Neural cell (in vitro differentiated cells): ENCODE measurements at regions not wholly inside any gene's neighbourhood (a gene's known extent, or its start where the extent isn't known, plus 50 kb on each side); places are given as distances from the start of the nearest gene placed in this dataset.
A peak's percentile ranks its signal among the peaks of the same experiment; 100 is the strongest.

Source experiments
- H2AFZ ChIP-seq: fragments of 200-600, 300-800 bp; sonication (generic), shearing (Covaris generic); 2 replicates; pipeline ENCODE4 v1.6.0; 2014; ENCODE audit warnings: low read depth, mild to moderate bottlenecking, antibody characterized with exemption, low read length, moderate library complexity
- H3F3A ChIP-seq: fragments of 200-600 bp; shearing (Covaris generic); 2 replicates; pipeline ENCODE4 v1.6.1; 2016; ENCODE audit warnings: mild to moderate bottlenecking, moderate library complexity, mixed read lengths, antibody characterized with exemption, low read length; ENCODE audit not compliant: insufficient read depth, poor library complexity, severe bottlenecking
- H3K27ac ChIP-seq: fragments of 200-600, 300-800 bp; sonication (generic), shearing (Covaris generic); 2 replicates; pipeline ENCODE4 v1.5.1; 2014; ENCODE audit warnings: mild to moderate bottlenecking, low read length, moderate library complexity
- H3K27me3 ChIP-seq: fragments of 300-800, 200-600 bp; sonication (generic), shearing (Covaris generic); 2 replicates; pipeline ENCODE4 v1.6.0; 2014; ENCODE audit warnings: mild to moderate bottlenecking, low read depth, low read length, moderate library complexity; ENCODE audit not compliant: insufficient read depth
- H3K36me3 ChIP-seq: fragments of 300-800, 200-600 bp; sonication (generic), shearing (Covaris generic); 2 replicates; pipeline ENCODE4 v1.5.1; 2014; ENCODE audit warnings: mild to moderate bottlenecking, antibody characterized with exemption, low read length, moderate library complexity; ENCODE audit not compliant: insufficient read depth
- H3K4me2 ChIP-seq: fragments of 300-800, 200-600 bp; sonication (generic), shearing (Covaris generic); 2 replicates; pipeline ENCODE4 v1.6.0; 2014; ENCODE audit warnings: mild to moderate bottlenecking, low read length
- H3K4me3 ChIP-seq: fragments of 300-800, 200-600 bp; sonication (generic), shearing (Covaris generic); 2 replicates; pipeline ENCODE4 v1.5.1; 2014; ENCODE audit warnings: mild to moderate bottlenecking, low read length, moderate library complexity
- H3K79me2 ChIP-seq: fragments of 200-600 bp; shearing (Covaris generic); replicated peaks from 2 replicates; pipeline ENCODE4 v1.6.0; 2014; ENCODE audit warnings: mild to moderate bottlenecking, low read length, moderate library complexity; ENCODE audit not compliant: insufficient read depth
- H3K9ac ChIP-seq: fragments of 300-800, 200-600 bp; sonication (generic), shearing (Covaris generic); 2 replicates; pipeline ENCODE4 v1.6.1; 2016; ENCODE audit warnings: mild to moderate bottlenecking, low read length, mixed read lengths
- H3K9me2 ChIP-seq: fragments of 200-600 bp; shearing (Covaris generic); 2 replicates; pipeline ENCODE4 v1.6.1; 2016; ENCODE audit warnings: mild to moderate bottlenecking, low read length, mixed read lengths; ENCODE audit not compliant: insufficient read depth
- H3K9me3 ChIP-seq: fragments of 200-600, 300-800 bp; sonication (generic), shearing (Covaris generic); 2 replicates; pipeline ENCODE4 v1.6.1; 2016; ENCODE audit warnings: mild to moderate bottlenecking, mixed run types, low read length, moderate library complexity, mixed read lengths
- H4K20me1 ChIP-seq: fragments of 200-600 bp; shearing (Covaris generic); 2 replicates; pipeline ENCODE4 v1.6.1; 2016; ENCODE audit warnings: mild to moderate bottlenecking, mixed run types; ENCODE audit not compliant: insufficient read depth
- EP300 ChIP-seq: fragments of 450-650 bp; conservative IDR thresholded peaks from 2 replicates; pipeline ENCODE4 v1.6.1; 2014; ENCODE audit warnings: antibody characterized with exemption, mild to moderate bottlenecking, moderate library complexity; ENCODE audit not compliant: poor library complexity, severe bottlenecking
- EZH2 ChIP-seq: fragments of 200-600, 300-800 bp; shearing (Covaris generic), sonication (generic); IDR thresholded peaks from 2 replicates; pipeline ENCODE4 v1.6.1; 2014; ENCODE audit warnings: antibody characterized with exemption, low read length, borderline replicate concordance, mild to moderate bottlenecking; ENCODE audit not compliant: insufficient read depth, poor library complexity, severe bottlenecking
- MXI1 ChIP-seq: fragments of 450-650 bp; conservative IDR thresholded peaks from 2 replicates; pipeline ENCODE4 v1.6.1; 2014; ENCODE audit warnings: antibody characterized with exemption, mild to moderate bottlenecking; ENCODE audit not compliant: poor library complexity, severe bottlenecking
- POLR2AphosphoS5 ChIP-seq: IDR thresholded peaks from 2 replicates; pipeline ENCODE4 v1.6.1; 2012
- RAD21 ChIP-seq: fragments of 450-650 bp; conservative IDR thresholded peaks from 2 replicates; pipeline ENCODE4 v1.6.1; 2014; ENCODE audit warnings: antibody characterized with exemption, mild to moderate bottlenecking, moderate library complexity
- SMC3 ChIP-seq: fragments of 450-650 bp; conservative IDR thresholded peaks from 2 replicates; pipeline ENCODE4 v1.6.1; 2014; ENCODE audit warnings: antibody characterized with exemption, mild to moderate bottlenecking, moderate library complexity; ENCODE audit not compliant: poor library complexity
- TAF1 ChIP-seq: IDR thresholded peaks from 2 replicates; pipeline ENCODE4 v1.6.1; 2012; ENCODE audit warnings: low read depth
- TF ChIP-seq, protein P1 (sequence below): fragments of 450-650 bp; IDR thresholded peaks from 2 replicates; pipeline ENCODE4 v1.5.1; 2014; ENCODE audit warnings: antibody characterized with exemption, mild to moderate bottlenecking, moderate library complexity; ENCODE audit not compliant: poor library complexity, severe bottlenecking
- TF ChIP-seq, protein P2 (sequence below): IDR thresholded peaks from 2 replicates; pipeline ENCODE4 v1.6.1; 2012; ENCODE audit warnings: borderline replicate concordance

DNA sequence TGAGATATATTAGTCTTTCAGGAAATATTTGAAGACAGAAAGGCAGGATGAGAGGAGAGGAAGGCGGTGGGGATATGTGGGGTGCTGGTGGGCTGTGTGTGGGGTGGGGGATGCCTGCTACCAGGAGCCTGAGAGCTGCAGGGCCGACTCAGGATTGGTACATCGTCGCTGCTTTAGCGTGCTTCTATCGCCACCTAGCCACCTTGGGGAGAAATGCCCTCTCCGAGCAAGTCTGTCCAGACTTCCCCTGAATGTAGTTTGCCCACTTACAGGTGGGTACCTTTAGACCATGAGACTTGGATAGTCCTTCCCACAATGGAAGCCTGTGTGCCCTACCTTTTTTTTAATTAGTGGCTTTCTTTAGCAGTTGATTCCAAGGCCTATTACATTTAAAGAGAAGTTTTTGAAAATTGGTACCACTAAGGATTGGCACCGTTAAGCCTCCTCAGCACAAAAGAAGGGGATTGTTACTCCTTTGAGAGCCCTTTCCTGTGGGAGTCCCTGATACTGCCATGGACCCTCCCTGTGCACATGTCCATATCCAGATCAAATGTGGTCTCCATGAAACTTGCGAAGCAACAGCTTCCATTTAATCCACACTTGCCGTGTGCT is 114.1 kb upstream of the NDUFV2 start:
- Histone ChIP-seq H3K4me2 (no peak overlapping the region), H3K27ac (no peak overlapping the region), H2AFZ (no peak overlapping the region), H3K9ac (no peak overlapping the region), H3K27me3 (no peaks in the 10 kb centered on the region), H3K79me2 (no peaks in the 10 kb centered on the region), H4K20me1 (no peaks in the 10 kb centered on the region), H3K36me3 (no peaks in the 10 kb centered on the region), H3K4me3 (no peak overlapping the region), H3K9me2 (no peaks in the 10 kb centered on the region), H3K9me3 (no peaks in the 10 kb centered on the region), H3F3A (no peaks in the 10 kb centered on the region)
- TF ChIP-seq EZH2 (no peak), RAD21 (peak; percentile 96), SMC3 (peak; percentile 91)
- TF ChIP-seq, protein P1, sequence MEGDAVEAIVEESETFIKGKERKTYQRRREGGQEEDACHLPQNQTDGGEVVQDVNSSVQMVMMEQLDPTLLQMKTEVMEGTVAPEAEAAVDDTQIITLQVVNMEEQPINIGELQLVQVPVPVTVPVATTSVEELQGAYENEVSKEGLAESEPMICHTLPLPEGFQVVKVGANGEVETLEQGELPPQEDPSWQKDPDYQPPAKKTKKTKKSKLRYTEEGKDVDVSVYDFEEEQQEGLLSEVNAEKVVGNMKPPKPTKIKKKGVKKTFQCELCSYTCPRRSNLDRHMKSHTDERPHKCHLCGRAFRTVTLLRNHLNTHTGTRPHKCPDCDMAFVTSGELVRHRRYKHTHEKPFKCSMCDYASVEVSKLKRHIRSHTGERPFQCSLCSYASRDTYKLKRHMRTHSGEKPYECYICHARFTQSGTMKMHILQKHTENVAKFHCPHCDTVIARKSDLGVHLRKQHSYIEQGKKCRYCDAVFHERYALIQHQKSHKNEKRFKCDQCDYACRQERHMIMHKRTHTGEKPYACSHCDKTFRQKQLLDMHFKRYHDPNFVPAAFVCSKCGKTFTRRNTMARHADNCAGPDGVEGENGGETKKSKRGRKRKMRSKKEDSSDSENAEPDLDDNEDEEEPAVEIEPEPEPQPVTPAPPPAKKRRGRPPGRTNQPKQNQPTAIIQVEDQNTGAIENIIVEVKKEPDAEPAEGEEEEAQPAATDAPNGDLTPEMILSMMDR = peak; percentile 91

DNA sequence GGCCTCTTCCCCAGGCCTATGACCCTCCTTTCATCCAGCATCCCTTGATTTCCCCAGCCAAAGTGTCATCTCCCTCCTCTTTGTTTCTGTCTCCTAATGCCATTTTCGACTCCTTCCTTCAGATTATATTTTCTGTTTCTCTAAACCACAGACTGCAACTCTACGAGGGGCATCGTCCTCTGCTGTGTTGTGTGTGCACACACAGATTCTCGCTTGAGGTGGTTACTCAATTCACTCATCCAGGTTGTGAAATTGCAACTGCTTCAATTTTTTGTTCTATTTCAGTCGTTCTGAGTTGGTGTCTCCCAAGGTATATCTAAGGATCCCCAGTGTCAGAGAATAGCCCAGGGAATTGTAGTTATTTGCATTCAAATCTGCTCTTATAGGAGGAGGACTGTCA is 113.5 kb upstream of the NDUFV2 start:
- Histone ChIP-seq H3K27me3 (no peaks in the 10 kb centered on the region), H3F3A (no peaks in the 10 kb centered on the region), H3K4me2 (no peak overlapping the region), H3K27ac (no peak overlapping the region), H3K9me3 (no peaks in the 10 kb centered on the region), H4K20me1 (no peaks in the 10 kb centered on the region), H2AFZ (no peak overlapping the region), H3K4me3 (no peak overlapping the region), H3K79me2 (no peaks in the 10 kb centered on the region), H3K36me3 (no peaks in the 10 kb centered on the region), H3K9me2 (no peaks in the 10 kb centered on the region), H3K9ac (no peak overlapping the region)
- no peak for TF ChIP-seq EP300
- TF ChIP-seq, protein P2, sequence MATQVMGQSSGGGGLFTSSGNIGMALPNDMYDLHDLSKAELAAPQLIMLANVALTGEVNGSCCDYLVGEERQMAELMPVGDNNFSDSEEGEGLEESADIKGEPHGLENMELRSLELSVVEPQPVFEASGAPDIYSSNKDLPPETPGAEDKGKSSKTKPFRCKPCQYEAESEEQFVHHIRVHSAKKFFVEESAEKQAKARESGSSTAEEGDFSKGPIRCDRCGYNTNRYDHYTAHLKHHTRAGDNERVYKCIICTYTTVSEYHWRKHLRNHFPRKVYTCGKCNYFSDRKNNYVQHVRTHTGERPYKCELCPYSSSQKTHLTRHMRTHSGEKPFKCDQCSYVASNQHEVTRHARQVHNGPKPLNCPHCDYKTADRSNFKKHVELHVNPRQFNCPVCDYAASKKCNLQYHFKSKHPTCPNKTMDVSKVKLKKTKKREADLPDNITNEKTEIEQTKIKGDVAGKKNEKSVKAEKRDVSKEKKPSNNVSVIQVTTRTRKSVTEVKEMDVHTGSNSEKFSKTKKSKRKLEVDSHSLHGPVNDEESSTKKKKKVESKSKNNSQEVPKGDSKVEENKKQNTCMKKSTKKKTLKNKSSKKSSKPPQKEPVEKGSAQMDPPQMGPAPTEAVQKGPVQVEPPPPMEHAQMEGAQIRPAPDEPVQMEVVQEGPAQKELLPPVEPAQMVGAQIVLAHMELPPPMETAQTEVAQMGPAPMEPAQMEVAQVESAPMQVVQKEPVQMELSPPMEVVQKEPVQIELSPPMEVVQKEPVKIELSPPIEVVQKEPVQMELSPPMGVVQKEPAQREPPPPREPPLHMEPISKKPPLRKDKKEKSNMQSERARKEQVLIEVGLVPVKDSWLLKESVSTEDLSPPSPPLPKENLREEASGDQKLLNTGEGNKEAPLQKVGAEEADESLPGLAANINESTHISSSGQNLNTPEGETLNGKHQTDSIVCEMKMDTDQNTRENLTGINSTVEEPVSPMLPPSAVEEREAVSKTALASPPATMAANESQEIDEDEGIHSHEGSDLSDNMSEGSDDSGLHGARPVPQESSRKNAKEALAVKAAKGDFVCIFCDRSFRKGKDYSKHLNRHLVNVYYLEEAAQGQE = no peak

DNA sequence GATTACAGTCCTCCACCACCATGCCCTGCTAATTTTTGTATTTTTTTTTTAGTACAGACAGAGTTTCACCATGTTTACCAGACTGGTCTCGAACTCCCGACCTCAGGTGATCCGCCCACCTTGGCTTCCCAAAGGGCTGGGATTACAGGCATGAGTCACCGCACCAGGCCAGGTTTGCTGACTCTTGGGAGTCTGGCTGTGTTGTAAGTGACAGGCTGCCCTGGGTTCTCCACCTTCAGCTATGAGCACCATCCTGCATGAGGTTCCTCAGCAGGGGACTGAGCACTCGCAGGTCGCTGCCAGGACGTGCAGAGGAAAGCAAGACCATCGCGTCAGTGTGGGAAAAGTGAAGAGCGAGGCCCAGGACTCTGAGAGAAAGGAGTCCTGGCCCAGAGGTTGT is 112.6 kb upstream of the NDUFV2 start:
- no peaks in the 10 kb centered on the region for H3K9me3 ChIP-seq
- no peaks in the 10 kb centered on the region for H4K20me1 ChIP-seq
- no peak overlapping the region for H2AFZ ChIP-seq
- no peaks in the 10 kb centered on the region for H3K36me3 ChIP-seq
- H3K27me3 ChIP-seq = no peaks in the 10 kb centered on the region
- no peaks in the 10 kb centered on the region for H3F3A ChIP-seq
- no peak overlapping the region for H3K4me3 ChIP-seq
- H3K79me2 ChIP-seq = no peaks in the 10 kb centered on the region
- no peaks in the 10 kb centered on the region for H3K9me2 ChIP-seq
- H3K4me2 ChIP-seq = no peak overlapping the region
- TF ChIP-seq MXI1 (no peak), RAD21 (no peak), EZH2 (no peak), SMC3 (no peak), EP300 (no peak), POLR2AphosphoS5 (no peak), TAF1 (no peak)
- TF ChIP-seq, protein P2 = no peak
- TF ChIP-seq, protein P1 = no peak
- H3K27ac ChIP-seq = no peak overlapping the region
- H3K9ac ChIP-seq = no peak overlapping the region
